Caco-2 (cell line): ENCODE measurements at regions not wholly inside any gene's neighbourhood (a gene's known extent, or its start where the extent isn't known, plus 50 kb on each side); places are given as distances from the start of the nearest gene placed in this dataset.
"Not testable (repeated sequence)": the region's sequence is repeated elsewhere in the genome, so short reads cannot be mapped to it uniquely, and the experiment has no call there.

ENCODE experiments used
- BruUV-seq: library from RNA; stranded (reverse); fragments of 400-500 nt; replicated peaks from 2 replicates; lab custom pipeline; 2021; lab: Mats Ljungman, UMichigan
- CTCF ChIA-PET: fragments of 300-600 bp; sonication (Branson Sonifier 250); formaldehyde crosslinking; loops from one replicate; lab custom pipeline; 2022; ENCODE audit warnings: antibody characterized with exemption; lab: Charles Lee
- POLR2A ChIA-PET: fragments of 300-600 bp; sonication (Branson Sonifier 250); formaldehyde crosslinking; loops from one replicate; lab custom pipeline; 2022; ENCODE audit warnings: antibody characterized with exemption; lab: Charles Lee
- DNase-seq, 2 experiments: peaks; one replicate each; pipeline versions ENCODE4 v3.0.0 to v3.0.0-alpha.2; 2020 to 2022
- H3K27me3 ChIP-seq: replicated peaks from 2 replicates; pipeline ENCODE4 v1.6.0; 2011; ENCODE audit warnings: low read length; ENCODE audit not compliant: control insufficient read depth, insufficient read depth
- H3K36me3 ChIP-seq: 2 replicates; pipeline ENCODE4 v1.5.1; 2011; ENCODE audit warnings: low read length; ENCODE audit not compliant: control insufficient read depth, insufficient read depth
- H3K4me1 ChIP-seq: fragments of 250-450 bp; sonication (Bioruptor Pico); 2 replicates; pipeline ENCODE4 v1.5.1; 2020; ENCODE audit warnings: mild to moderate bottlenecking
- H3K4me3 ChIP-seq: 2 replicates; pipeline ENCODE4 v1.5.1; 2011; ENCODE audit warnings: low read depth, mild to moderate bottlenecking, control low read depth, low read length
- H3K9me3 ChIP-seq: fragments of 250-450 bp; sonication (Bioruptor Pico); 2 replicates; pipeline ENCODE4 v1.5.1; 2020; ENCODE audit warnings: mild to moderate bottlenecking, moderate library complexity
- H3K27ac Mint-ChIP-seq: one replicate; pipeline ENCODE4 v1.8.0; 2022; ENCODE audit warnings: mixed read lengths; ENCODE audit not compliant: unreplicated experiment
- H3K27me3 Mint-ChIP-seq: one replicate; pipeline ENCODE4 v1.8.0; 2022; ENCODE audit warnings: mixed read lengths; ENCODE audit not compliant: insufficient read depth, unreplicated experiment
- H3K36me3 Mint-ChIP-seq: one replicate; pipeline ENCODE4 v1.8.0; 2022; ENCODE audit warnings: mild to moderate bottlenecking, mixed read lengths; ENCODE audit not compliant: insufficient read depth, unreplicated experiment
- H3K4me1 Mint-ChIP-seq: one replicate; pipeline ENCODE4 v1.8.0; 2022; ENCODE audit warnings: low read depth, mixed read lengths; ENCODE audit not compliant: unreplicated experiment
- H3K4me3 Mint-ChIP-seq: one replicate; pipeline ENCODE4 v1.8.0; 2022; ENCODE audit warnings: mild to moderate bottlenecking, moderate library complexity, mixed read lengths; ENCODE audit not compliant: unreplicated experiment
- H3K9me3 Mint-ChIP-seq: one replicate; pipeline ENCODE4 v1.8.0; 2022; ENCODE audit warnings: mixed read lengths; ENCODE audit not compliant: unreplicated experiment
- CTCF ChIP-seq, 2 experiments: fragments of 200-600 bp in 1 of 2; IDR thresholded peaks; 1 replicate in 1 of 2; 2 replicates in 1 of 2; pipeline versions ENCODE4 v1.5.1 to v1.8.0; 2011 to 2022; ENCODE audit warnings: antibody characterized with exemption in 1 of 2, control low read depth in 1 of 2, inconsistent platforms in 1 of 2, low read depth in 1 of 2, low read length in 1 of 2, mild to moderate bottlenecking in 1 of 2, moderate library complexity in 1 of 2; ENCODE audit not compliant: insufficient read depth in 1 of 2, severe bottlenecking in 1 of 2, unreplicated experiment in 1 of 2
- intact Hi-C: fragments of 100-400 bp; cut with micrococcal nuclease; formaldehyde crosslinking; loops from one replicate; pipeline ENCODE4 v1.10.0; 2022; ENCODE audit not compliant: unreplicated experiment

DNA sequence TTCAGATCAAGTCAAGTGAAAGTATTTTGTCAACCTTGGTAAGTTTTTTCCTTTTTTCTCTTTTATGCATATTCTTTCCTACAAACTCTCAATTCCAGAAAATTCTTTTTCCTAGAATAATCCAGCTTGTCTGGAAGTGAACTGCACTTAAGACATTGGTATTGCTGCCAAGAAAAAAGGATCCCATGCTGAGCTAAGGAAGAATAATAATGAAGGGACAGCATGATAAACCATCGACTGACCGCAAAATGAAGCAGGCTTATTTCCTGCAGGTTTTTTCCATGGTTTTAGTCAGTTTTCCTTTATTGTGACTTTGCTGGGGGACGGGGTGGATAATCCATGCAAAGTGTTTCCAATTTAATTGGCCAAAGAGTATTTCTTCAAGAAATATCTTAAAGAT lies 857.6 kb upstream of the SLC35B3 start:
- Mint-ChIP-seq H3K27ac (no peak overlapping the region), H3K9me3 (peaks cover 9% of the 10 kb centered on the region)

GRCh38 chr6:9290342-9290741 lies 855.0 kb upstream of the SLC35B3 start:
- H3K27me3 ChIP-seq, H3K4me3 Mint-ChIP-seq, H3K9me3 Mint-ChIP-seq, CTCF ChIA-PET, H3K36me3 ChIP-seq, H3K4me3 ChIP-seq, BruUV-seq, POLR2A ChIA-PET, H3K27me3 Mint-ChIP-seq, H3K9me3 ChIP-seq, DNase-seq, H3K27ac Mint-ChIP-seq, H3K4me1 Mint-ChIP-seq, H3K36me3 Mint-ChIP-seq, intact Hi-C loops, H3K4me1 ChIP-seq: not testable (repeated sequence)

More for the DNA sequence above, 857.6 kb upstream of the SLC35B3 start:
- Mint-ChIP-seq H3K4me3 (no peak overlapping the region), H3K27me3 (no peaks in the 10 kb centered on the region), H3K36me3 (no peaks in the 10 kb centered on the region), H3K4me1 (no peaks in the 10 kb centered on the region)
- Histone ChIP-seq H3K9me3 (no peaks in the 10 kb centered on the region; the same call in 1 of the 2 replicates), H3K36me3 (no peaks in the 10 kb centered on the region), H3K4me1 (no peaks in the 10 kb centered on the region), H3K27me3 (no peaks in the 10 kb centered on the region), H3K4me3 (no peak overlapping the region)
- ChIA-PET CTCF (no interaction called here), POLR2A (no interaction called here)
- no TSS peak for BruUV-seq
- intact Hi-C loops = no loop called here
- no peak for TF ChIP-seq CTCF (IDR thresholded peaks at IDR 0.05; ENCODE audit: insufficient read depth in 1 of 2, low read depth in 1 of 2, low read length in 1 of 2, severe bottlenecking in 1 of 2, unreplicated experiment in 1 of 2)
- DNase-seq = no peak

- Mint-ChIP-seq H3K4me3 (no peak overlapping the region), H3K27ac (no peak overlapping the region), H3K9me3 (peaks cover under 1% of the 10 kb centered on the region), H3K27me3 (no peaks in the 10 kb centered on the region), H3K36me3 (no peaks in the 10 kb centered on the region), H3K4me1 (peaks cover 11% of the 10 kb centered on the region)
- H3K9me3 ChIP-seq = no peaks in the 10 kb centered on the region
- BruUV-seq = no TSS peak
- no peak overlapping the region for H3K4me3 ChIP-seq
- no peak for DNase-seq
- intact Hi-C loops = no loop called here
- no peaks in the 10 kb centered on the region for H3K27me3 ChIP-seq
- no peaks in the 10 kb centered on the region for H3K36me3 ChIP-seq
- ChIA-PET POLR2A (no interaction called here), CTCF (no interaction called here)
- H3K4me1 ChIP-seq = peaks cover 17% of the 10 kb centered on the region
- no peak for TF ChIP-seq CTCF (IDR thresholded peaks at IDR 0.05; ENCODE audit: insufficient read depth in 1 of 2, low read depth in 1 of 2, low read length in 1 of 2, severe bottlenecking in 1 of 2, unreplicated experiment in 1 of 2)
Measured at GRCh38 chr6:9272671-9273070, 837.3 kb upstream of the SLC35B3 start.

- Histone ChIP-seq H3K36me3 (no peaks in the 10 kb centered on the region), H3K4me1 (no peaks in the 10 kb centered on the region), H3K27me3 (no peaks in the 10 kb centered on the region), H3K4me3 (no peak overlapping the region), H3K9me3 (peaks cover 5% of the 10 kb centered on the region; the same call in 1 of the 2 replicates)
- Mint-ChIP-seq H3K4me1 (no peaks in the 10 kb centered on the region), H3K4me3 (no peak overlapping the region), H3K36me3 (peaks cover 4% of the 10 kb centered on the region), H3K9me3 (peaks cover 7% of the 10 kb centered on the region), H3K27ac (no peak overlapping the region), H3K27me3 (no peaks in the 10 kb centered on the region)
- no peak for TF ChIP-seq CTCF (IDR thresholded peaks at IDR 0.05; ENCODE audit: insufficient read depth in 1 of 2, low read depth in 1 of 2, low read length in 1 of 2, severe bottlenecking in 1 of 2, unreplicated experiment in 1 of 2)
- intact Hi-C loops = no loop called here
- DNase-seq = no peak
- no TSS peak for BruUV-seq
- POLR2A ChIA-PET = no interaction called here
- CTCF ChIA-PET = no interaction called here
Measured at GRCh38 chr6:9266741-9267140, 831.4 kb upstream of the SLC35B3 start.
